GM12878 (cell line): ENCODE measurements at regions not wholly inside any gene's neighbourhood (a gene's known extent, or its start where the extent isn't known, plus 50 kb on each side); places are given as distances from the start of the nearest gene placed in this dataset.

Experiments
- BCL11A ChIP-seq: IDR thresholded peaks from 2 replicates; pipeline ENCODE4 v1.6.1; 2011; ENCODE audit warnings: low read depth, low read length
- CREB1 ChIP-seq: IDR thresholded peaks from 2 replicates; pipeline ENCODE4 v1.6.1; 2012; ENCODE audit warnings: low read depth, mild to moderate bottlenecking, inconsistent platforms
- GABPA ChIP-seq: IDR thresholded peaks from 2 replicates; pipeline ENCODE4 v1.6.1; 2014; ENCODE audit warnings: antibody characterized with exemption, low read depth, mild to moderate bottlenecking, inconsistent platforms
- POLR2A ChIP-seq: IDR thresholded peaks from 2 replicates; pipeline ENCODE4 v1.6.1; 2011; ENCODE audit warnings: low read depth, mild to moderate bottlenecking, low read length
- RFX5 ChIP-seq: IDR thresholded peaks from 2 replicates; pipeline ENCODE4 v1.6.1; 2011; ENCODE audit warnings: low read depth, low read length, improper control_type of control experiment
- SMC3 ChIP-seq: IDR thresholded peaks from 2 replicates; pipeline ENCODE4 v1.6.1; 2011; ENCODE audit warnings: low read length, improper control_type of control experiment, borderline replicate concordance
- SREBF2 ChIP-seq: IDR thresholded peaks from 2 replicates; pipeline ENCODE4 v1.6.1; 2012; ENCODE audit warnings: mild to moderate bottlenecking, low read length
- STAT1 ChIP-seq: fragments of 450-650 bp; conservative IDR thresholded peaks from 2 replicates; pipeline ENCODE4 v1.6.1; 2014; ENCODE audit warnings: antibody characterized with exemption, mild to moderate bottlenecking
- ZNF24 ChIP-seq: fragments of 450-650 bp; IDR thresholded peaks from 2 replicates; pipeline ENCODE4 v1.6.1; 2017; ENCODE audit warnings: antibody characterized with exemption, mild to moderate bottlenecking
- TF ChIP-seq, protein P1 (sequence below), 3 experiments: IDR thresholded peaks in 2 of 3; conservative IDR thresholded peaks in 1 of 3; 2 replicates each; pipeline ENCODE4 v1.5.1; 2011; ENCODE audit warnings: low read depth in 3 of 3, low read length in 3 of 3, mild to moderate bottlenecking in 3 of 3, control low read depth in 2 of 3, moderate library complexity in 2 of 3, inconsistent platforms in 1 of 3, mixed read lengths in 1 of 3; ENCODE audit not compliant: control insufficient read depth in 2 of 3, insufficient read depth in 1 of 3; ENCODE audit errors: extremely low read depth in 1 of 3
- TF ChIP-seq, protein P2 (sequence below): IDR thresholded peaks from 2 replicates; pipeline ENCODE4 v1.6.1; 2011; ENCODE audit warnings: low read depth, low read length, improper control_type of control experiment, borderline replicate concordance
- TF ChIP-seq, protein P3 (sequence below): fragments of 450-650 bp; IDR thresholded peaks from 2 replicates; pipeline ENCODE4 v1.6.1; 2017; ENCODE audit warnings: mild to moderate bottlenecking, low read depth, inconsistent platforms; ENCODE audit not compliant: poor library complexity, severe bottlenecking
- TF ChIP-seq, protein P4 (sequence below): IDR thresholded peaks from 2 replicates; pipeline ENCODE4 v1.6.1; 2012; ENCODE audit warnings: mild to moderate bottlenecking, low read depth, low read length

DNA sequence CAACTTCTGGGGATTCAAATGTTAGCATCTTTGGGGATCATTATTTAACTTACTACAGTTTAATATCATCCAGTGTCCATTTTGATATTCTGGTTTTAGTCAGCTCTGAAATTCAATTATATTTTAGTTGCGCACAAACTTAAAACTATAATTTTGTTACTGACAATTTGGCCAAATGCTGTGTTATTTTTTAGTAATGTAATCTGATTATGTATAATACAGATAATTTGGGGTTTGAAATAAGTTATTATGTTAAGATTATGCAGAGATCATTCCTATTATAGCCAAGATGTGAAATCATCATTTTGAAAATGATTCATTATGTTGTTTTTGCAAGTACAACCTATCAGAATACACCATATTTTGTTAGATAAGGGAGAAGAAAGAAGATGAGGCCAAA, 706.1 kb downstream of the ROBO2 start:
- TF ChIP-seq, protein P1, sequence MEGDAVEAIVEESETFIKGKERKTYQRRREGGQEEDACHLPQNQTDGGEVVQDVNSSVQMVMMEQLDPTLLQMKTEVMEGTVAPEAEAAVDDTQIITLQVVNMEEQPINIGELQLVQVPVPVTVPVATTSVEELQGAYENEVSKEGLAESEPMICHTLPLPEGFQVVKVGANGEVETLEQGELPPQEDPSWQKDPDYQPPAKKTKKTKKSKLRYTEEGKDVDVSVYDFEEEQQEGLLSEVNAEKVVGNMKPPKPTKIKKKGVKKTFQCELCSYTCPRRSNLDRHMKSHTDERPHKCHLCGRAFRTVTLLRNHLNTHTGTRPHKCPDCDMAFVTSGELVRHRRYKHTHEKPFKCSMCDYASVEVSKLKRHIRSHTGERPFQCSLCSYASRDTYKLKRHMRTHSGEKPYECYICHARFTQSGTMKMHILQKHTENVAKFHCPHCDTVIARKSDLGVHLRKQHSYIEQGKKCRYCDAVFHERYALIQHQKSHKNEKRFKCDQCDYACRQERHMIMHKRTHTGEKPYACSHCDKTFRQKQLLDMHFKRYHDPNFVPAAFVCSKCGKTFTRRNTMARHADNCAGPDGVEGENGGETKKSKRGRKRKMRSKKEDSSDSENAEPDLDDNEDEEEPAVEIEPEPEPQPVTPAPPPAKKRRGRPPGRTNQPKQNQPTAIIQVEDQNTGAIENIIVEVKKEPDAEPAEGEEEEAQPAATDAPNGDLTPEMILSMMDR (IDR thresholded peaks at IDR 0.05 in 2 of 3, conservative IDR thresholded peaks at IDR 0.05 in 1 of 3; ENCODE audit: control insufficient read depth in 2 of 3, extremely low read depth in 1 of 3, insufficient read depth in 1 of 3, low read depth in 3 of 3, low read length in 3 of 3): no peak
- TF ChIP-seq SMC3: no peak
- TF ChIP-seq, protein P2, sequence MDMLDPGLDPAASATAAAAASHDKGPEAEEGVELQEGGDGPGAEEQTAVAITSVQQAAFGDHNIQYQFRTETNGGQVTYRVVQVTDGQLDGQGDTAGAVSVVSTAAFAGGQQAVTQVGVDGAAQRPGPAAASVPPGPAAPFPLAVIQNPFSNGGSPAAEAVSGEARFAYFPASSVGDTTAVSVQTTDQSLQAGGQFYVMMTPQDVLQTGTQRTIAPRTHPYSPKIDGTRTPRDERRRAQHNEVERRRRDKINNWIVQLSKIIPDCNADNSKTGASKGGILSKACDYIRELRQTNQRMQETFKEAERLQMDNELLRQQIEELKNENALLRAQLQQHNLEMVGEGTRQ: no peak
- TF ChIP-seq ZNF24: no peak
- TF ChIP-seq, protein P3, sequence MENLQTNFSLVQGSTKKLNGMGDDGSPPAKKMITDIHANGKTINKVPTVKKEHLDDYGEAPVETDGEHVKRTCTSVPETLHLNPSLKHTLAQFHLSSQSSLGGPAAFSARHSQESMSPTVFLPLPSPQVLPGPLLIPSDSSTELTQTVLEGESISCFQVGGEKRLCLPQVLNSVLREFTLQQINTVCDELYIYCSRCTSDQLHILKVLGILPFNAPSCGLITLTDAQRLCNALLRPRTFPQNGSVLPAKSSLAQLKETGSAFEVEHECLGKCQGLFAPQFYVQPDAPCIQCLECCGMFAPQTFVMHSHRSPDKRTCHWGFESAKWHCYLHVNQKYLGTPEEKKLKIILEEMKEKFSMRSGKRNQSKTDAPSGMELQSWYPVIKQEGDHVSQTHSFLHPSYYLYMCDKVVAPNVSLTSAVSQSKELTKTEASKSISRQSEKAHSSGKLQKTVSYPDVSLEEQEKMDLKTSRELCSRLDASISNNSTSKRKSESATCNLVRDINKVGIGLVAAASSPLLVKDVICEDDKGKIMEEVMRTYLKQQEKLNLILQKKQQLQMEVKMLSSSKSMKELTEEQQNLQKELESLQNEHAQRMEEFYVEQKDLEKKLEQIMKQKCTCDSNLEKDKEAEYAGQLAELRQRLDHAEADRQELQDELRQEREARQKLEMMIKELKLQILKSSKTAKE: no peak
- no peak for TF ChIP-seq POLR2A
- TF ChIP-seq GABPA: no peak
- TF ChIP-seq SREBF2: no peak
- no peak for TF ChIP-seq RFX5
- TF ChIP-seq STAT1: no peak
- TF ChIP-seq BCL11A: no peak
- TF ChIP-seq, protein P4, sequence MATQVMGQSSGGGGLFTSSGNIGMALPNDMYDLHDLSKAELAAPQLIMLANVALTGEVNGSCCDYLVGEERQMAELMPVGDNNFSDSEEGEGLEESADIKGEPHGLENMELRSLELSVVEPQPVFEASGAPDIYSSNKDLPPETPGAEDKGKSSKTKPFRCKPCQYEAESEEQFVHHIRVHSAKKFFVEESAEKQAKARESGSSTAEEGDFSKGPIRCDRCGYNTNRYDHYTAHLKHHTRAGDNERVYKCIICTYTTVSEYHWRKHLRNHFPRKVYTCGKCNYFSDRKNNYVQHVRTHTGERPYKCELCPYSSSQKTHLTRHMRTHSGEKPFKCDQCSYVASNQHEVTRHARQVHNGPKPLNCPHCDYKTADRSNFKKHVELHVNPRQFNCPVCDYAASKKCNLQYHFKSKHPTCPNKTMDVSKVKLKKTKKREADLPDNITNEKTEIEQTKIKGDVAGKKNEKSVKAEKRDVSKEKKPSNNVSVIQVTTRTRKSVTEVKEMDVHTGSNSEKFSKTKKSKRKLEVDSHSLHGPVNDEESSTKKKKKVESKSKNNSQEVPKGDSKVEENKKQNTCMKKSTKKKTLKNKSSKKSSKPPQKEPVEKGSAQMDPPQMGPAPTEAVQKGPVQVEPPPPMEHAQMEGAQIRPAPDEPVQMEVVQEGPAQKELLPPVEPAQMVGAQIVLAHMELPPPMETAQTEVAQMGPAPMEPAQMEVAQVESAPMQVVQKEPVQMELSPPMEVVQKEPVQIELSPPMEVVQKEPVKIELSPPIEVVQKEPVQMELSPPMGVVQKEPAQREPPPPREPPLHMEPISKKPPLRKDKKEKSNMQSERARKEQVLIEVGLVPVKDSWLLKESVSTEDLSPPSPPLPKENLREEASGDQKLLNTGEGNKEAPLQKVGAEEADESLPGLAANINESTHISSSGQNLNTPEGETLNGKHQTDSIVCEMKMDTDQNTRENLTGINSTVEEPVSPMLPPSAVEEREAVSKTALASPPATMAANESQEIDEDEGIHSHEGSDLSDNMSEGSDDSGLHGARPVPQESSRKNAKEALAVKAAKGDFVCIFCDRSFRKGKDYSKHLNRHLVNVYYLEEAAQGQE: no peak
- TF ChIP-seq CREB1: no peak
